ENCODE measurements at regions not wholly inside any gene's neighbourhood (a gene's known extent, or its start where the extent isn't known, plus 50 kb on each side); places are given as distances from the start of the nearest gene placed in this dataset.

DNA sequence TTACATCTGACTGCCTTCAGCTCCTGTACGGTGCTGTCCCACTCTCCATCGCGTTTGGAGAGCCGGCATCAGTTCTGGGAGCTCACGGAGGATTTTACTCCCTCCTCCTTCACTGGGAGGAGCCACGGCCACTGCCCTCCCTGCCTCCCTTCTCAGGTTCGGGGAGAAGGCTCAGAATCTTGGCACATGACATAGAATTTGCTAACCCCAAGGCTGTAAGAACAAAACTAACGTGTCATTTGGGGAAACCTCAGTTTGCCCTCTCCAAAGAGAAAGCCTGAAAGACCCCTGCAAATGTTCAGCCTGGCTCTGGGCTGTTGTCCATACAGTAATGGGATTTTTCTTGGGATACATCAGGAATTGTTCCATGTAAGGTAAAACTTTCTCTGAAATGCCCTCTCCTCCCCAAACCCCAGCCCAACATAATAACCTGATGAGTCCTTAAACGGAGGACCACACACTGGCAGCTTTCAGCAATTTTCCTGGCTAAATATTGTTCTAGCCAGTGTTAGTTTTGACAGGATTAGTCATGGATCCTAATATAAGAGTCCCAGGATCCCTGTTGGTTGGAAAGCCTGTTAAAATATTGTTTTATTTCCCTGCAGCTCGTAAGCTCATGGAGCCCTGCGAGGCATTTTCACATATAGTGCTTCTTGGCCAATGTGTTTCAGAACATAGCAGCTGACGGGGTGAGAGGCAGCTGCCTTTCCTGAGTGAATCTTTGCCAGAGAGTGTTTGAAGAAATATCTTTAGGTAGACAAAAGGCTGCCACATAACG is 98.8 kb downstream of the RHOU start:
- no peak for DNase-seq (ENCODE audit: low spot score)
- TF ChIP-seq, protein P1, sequence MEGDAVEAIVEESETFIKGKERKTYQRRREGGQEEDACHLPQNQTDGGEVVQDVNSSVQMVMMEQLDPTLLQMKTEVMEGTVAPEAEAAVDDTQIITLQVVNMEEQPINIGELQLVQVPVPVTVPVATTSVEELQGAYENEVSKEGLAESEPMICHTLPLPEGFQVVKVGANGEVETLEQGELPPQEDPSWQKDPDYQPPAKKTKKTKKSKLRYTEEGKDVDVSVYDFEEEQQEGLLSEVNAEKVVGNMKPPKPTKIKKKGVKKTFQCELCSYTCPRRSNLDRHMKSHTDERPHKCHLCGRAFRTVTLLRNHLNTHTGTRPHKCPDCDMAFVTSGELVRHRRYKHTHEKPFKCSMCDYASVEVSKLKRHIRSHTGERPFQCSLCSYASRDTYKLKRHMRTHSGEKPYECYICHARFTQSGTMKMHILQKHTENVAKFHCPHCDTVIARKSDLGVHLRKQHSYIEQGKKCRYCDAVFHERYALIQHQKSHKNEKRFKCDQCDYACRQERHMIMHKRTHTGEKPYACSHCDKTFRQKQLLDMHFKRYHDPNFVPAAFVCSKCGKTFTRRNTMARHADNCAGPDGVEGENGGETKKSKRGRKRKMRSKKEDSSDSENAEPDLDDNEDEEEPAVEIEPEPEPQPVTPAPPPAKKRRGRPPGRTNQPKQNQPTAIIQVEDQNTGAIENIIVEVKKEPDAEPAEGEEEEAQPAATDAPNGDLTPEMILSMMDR (IDR thresholded peaks at IDR 0.05; ENCODE audit: extremely low read depth, missing control alignments): no peak

DNA sequence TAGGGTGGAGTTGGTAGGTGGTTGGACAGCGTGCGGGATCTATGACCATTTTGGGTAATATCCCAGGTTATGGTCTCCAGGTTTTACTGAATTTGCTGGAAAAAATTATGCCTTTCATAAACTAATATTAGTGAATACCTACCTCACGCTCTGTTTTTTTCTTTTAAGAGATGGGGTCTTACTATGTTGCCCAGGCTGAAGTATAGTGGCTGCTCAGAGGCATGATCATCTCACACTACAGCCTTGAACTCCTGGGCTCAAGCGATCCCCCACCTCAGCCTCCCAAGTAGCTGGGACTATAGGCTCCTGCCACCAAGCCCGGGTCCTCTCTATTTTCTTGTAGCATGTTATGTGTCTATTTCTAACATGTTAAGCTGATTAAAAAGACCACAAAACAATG is 100.2 kb downstream of the RHOU start:
- no peak for DNase-seq (ENCODE audit: low spot score)
- TF ChIP-seq, protein P1 (IDR thresholded peaks at IDR 0.05; ENCODE audit: extremely low read depth, missing control alignments): no peak

DNA sequence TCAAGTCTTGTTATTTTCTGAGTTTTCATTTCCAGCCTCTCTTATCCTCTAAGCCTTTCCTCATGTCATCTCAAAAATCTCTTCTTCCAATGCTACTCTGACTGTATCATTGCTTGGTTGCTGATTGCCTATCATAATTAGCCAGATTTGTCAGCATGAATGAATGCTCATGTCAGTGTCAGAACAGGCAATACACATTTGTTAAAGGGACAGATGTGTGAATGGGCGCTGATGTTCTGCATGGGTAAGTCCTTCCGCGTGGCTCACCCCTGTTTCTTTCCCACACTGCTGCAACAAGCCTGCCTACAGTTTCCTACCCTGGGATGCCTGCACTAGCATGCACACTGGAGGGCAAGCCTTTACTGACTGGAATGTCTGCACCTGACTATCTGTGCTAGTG is 100.6 kb downstream of the RHOU start:
- DNase-seq (ENCODE audit: low spot score): no peak
- TF ChIP-seq, protein P1 (IDR thresholded peaks at IDR 0.05; ENCODE audit: extremely low read depth, missing control alignments): no peak

DNA sequence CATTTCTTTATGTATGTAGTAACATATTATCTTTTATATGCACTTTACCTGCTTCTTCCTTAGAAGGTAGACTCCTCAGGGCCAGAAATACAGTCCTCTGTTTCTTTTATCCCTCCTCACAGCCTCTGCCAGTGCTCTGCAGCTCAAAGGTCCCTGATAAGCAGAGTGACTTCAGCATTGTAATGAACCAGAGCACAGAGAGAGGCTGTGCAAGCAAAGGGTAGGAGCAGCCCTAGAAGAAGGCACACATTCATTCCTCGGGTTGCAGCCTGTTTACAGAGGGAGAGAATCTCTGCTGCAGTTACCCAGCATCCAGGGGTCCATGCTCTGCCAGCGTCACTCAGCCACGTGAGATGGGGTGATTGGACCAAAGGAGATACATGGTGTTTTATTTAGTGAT is 101.1 kb downstream of the RHOU start:
- TF ChIP-seq, protein P1 (IDR thresholded peaks at IDR 0.05; ENCODE audit: extremely low read depth, missing control alignments): no peak
- DNase-seq (ENCODE audit: low spot score): no peak

DNA sequence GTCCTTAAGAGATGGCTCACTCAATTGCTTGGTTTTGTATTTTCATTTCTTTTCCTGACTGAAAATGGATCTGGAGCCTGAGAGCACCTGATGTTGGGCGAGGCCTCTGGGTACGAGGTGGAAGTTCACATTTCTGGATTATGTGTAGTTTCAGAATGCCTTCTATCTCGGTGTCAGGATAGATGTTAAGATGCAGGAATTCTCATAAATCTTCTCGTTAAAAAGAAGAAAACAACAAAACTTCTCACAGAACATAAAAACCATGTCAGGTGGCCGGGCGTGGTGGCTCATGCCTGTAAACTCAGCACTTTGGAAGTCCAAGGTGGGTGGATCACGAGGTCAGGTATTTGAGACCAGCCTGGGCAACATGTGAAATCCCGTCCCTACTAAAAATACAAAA is 101.8 kb downstream of the RHOU start:
- DNase-seq (ENCODE audit: low spot score): no peak
- TF ChIP-seq, protein P1 (IDR thresholded peaks at IDR 0.05; ENCODE audit: extremely low read depth, missing control alignments): no peak

DNA sequence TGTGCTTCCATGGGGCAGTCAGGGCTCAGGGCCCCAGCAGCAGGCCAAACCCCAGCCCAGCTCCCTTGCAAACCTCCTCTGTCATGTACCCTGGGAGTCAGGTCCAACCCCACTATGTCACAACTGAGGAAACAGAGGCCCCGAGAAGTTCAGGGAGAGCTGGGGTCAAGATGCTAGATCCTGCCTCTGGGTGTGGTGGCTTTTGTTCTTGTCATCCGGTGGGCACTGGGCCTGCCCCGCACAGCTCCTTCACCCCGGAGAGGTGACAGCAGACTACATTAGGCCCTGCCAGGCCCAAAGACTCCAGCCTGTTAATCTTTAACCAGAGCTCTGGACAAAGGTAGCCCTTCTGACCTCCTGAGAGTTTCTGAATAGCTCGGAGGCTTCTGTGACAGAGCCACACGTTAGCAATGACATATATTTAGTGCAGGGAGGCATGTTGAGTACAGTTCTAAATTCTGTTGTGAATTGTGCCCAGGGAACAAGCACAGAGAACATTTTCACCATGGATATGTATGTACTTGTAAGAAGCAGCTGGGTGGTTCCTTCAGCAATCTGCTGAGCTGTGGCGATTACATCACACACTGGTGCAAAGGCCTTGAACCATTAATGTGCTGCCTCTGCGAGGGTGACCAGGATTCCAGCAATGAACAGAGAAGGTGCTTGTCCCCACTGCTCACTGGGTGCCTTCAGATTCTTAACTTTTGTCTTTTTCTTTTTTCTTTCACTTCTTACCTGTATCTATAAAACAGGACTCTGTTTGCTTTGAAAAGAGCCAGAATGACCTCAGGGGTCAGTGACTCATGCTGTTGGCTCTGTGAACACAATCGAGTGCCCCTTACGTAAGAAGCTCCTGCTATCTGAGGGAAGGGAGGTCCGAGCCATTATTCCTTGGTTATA is 102.8 kb downstream of the RHOU start:
- DNase-seq (ENCODE audit: low spot score): no peak
- TF ChIP-seq, protein P1 (IDR thresholded peaks at IDR 0.05; ENCODE audit: extremely low read depth, missing control alignments): no peak

Measured in GM20000 (cell line).